G401 (cell line): ENCODE measurements at regions not wholly inside any gene's neighbourhood (a gene's known extent, or its start where the extent isn't known, plus 50 kb on each side); places are given as distances from the start of the nearest gene placed in this dataset.

Experiments used
- DNase-seq: peaks from one replicate; pipeline ENCODE4 v3.0.0-alpha.2; 2015; ENCODE audit warnings: low spot score
- in situ Hi-C: cut with HindIII; loops from 2 replicates; pipeline ENCODE4 v1.10.0; 2016; ENCODE audit warnings: low sequenced_read_pairs, mixed read lengths

DNA sequence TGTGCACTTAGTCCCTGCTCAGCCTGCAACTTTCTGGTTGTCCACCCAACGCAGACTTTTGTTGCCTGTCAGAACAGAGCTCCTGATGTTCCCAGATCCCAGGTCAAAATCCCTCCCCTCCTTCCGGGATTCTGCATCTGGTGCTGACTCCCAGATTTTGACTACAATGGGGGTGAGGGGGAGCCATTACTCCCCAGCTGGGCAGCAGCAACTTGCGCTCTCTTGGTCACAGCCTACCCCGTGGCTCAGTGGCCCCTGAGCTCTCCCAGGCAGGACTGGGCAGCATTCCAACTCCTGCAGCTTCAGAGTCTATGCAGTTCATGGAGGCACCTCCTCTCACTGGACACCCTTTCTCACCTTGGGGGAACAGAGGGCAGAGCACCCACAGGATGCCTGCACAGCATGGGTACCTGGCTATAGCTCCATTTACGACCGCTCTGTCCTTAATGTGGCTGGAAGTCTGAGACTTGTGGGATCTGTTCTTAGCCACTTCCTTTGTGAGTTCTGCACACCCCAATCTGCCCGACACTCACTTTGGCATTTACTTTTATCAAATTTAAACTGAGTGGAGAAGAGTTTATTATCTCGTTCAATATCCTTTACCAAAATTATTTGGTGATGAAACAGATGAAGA is 545.5 kb upstream of the MGMT start:
- no peak for DNase-seq
- in situ Hi-C loops = no loop called here

GRCh38 chr10:128922172-128922571 is 544.9 kb upstream of the MGMT start:
- in situ Hi-C loops = no loop called here
- no peak for DNase-seq

DNA sequence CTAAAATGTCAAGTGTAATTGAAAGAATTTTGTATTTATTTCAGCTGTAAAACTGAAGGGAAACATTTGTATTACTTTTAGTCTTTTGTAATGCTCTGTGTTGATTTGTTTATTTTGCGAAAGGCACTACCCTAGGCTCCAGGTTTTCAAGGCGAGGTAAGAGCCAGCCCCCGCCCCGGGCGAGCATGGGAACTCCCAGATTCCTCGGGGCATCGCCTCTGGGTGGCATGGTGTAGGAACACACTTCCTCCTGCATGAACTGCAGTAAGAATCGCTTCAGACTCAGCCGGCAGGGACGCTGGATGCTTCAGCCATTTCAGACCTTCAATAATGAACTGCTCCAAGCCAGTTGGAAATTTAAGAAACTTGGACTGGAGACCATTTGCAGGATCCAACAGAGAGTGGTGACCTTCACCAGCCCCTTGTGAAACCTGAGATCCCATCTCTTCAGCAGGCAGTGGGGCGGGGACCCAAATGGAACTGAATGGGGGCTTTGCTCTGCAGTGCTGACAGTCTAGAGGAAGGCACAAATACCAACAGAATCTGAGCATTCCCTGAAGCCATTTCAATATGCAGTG is 544.3 kb upstream of the MGMT start:
- in situ Hi-C loops = no loop called here
- DNase-seq = no peak

DNA sequence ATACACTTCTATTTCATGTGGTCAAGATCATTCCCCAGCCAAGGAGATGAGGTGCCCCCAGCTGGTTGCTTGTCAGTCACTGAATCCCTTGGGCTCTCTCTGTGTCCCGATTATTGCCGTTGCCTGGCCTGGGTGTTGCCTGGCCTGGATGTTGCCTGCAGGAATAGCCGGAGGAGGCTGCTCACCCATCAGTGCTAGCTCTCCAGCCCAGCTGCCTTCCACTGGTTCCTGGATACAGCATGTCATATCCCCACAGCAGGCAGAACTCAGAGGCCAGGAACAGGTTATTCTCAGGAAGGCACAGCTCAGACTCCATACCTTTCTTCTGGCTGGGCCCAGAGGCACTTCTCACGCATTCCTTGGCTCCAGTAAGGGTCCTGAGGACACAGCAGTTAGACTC is 542.1 kb upstream of the MGMT start:
- in situ Hi-C loops = no loop called here
- DNase-seq = no peak

GRCh38 chr10:128926711-128927110 is 540.3 kb upstream of the MGMT start:
- in situ Hi-C loops = no loop called here
- no peak for DNase-seq

GRCh38 chr10:128927497-128928161 is 539.4 kb upstream of the MGMT start:
- in situ Hi-C loops = no loop called here

GRCh38 chr10:128928231-128928836 is 538.7 kb upstream of the MGMT start:
- in situ Hi-C loops = no loop called here
- DNase-seq = no peak

More at GRCh38 chr10:128927497-128928161, 539.4 kb upstream of the MGMT start:
- no peak for DNase-seq

DNA sequence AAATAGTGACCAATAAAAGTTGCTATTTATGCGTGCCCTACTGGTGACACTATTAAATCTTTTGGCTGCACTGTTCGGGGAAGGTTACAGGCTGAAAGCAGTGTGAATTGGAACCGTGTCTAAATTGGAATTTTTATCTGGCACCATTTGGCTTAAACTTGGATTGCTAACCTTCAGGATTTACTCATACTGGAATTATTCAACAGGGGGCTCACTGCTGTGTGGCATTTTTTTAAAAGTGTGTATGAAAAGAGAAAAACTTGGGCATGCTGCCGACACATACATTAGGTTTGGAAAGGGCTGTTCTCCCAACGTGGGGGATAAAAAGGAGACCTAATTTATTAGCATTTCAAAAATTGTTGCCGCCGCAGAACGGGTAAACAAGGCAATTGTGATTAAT is 537.9 kb upstream of the MGMT start:
- DNase-seq = no peak
- in situ Hi-C loops = no loop called here

GRCh38 chr10:128929767-128930166 is 537.3 kb upstream of the MGMT start:
- no peak for DNase-seq
- in situ Hi-C loops = loop anchor here (5.0 kb wide), 1 partner anchor 53 kb away; no protein-coding TSS in a partner anchor

GRCh38 chr10:128930515-128930914 is 536.5 kb upstream of the MGMT start:
- in situ Hi-C loops = loop anchor here (5.0 kb wide), 1 partner anchor 52 kb away; no protein-coding TSS in a partner anchor

GRCh38 chr10:128932071-128932820 is 534.8 kb upstream of the MGMT start:
- DNase-seq = no peak
- in situ Hi-C loops = loop anchor here (5.0 kb wide), 1 partner anchor 50 kb away; no protein-coding TSS in a partner anchor

More at GRCh38 chr10:128930515-128930914, 536.5 kb upstream of the MGMT start:
- DNase-seq = no peak

GRCh38 chr10:128934492-128934891 is 532.5 kb upstream of the MGMT start:
- in situ Hi-C loops = loop anchor here (5.0 kb wide), 1 partner anchor 48 kb away; no protein-coding TSS in a partner anchor
- DNase-seq = no peak

GRCh38 chr10:128936392-128936791 is 530.6 kb upstream of the MGMT start:
- DNase-seq = no peak
- in situ Hi-C loops = no loop called here

GRCh38 chr10:128938558-128938957 is 528.5 kb upstream of the MGMT start:
- in situ Hi-C loops = no loop called here
- DNase-seq = no peak

DNA sequence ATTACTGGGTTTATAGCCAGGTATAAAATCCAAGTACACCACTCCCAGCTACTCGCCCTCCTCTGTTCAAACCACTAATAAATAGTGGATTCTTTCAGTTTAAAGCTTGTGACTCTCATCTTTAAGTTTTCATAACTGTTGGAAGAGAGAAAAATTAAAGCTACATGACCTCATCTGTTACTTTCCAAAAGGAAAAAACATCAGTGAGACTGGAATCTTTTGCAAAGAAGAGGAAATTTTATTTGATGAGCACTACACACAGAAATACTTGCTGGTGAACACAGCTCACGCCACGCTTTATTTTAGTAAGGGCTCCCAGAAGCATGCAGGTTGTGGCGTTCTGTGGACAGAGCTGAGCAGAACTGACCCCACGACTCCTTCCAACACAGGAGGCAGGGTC is 527.0 kb upstream of the MGMT start:
- in situ Hi-C loops = no loop called here
- DNase-seq = no peak

DNA sequence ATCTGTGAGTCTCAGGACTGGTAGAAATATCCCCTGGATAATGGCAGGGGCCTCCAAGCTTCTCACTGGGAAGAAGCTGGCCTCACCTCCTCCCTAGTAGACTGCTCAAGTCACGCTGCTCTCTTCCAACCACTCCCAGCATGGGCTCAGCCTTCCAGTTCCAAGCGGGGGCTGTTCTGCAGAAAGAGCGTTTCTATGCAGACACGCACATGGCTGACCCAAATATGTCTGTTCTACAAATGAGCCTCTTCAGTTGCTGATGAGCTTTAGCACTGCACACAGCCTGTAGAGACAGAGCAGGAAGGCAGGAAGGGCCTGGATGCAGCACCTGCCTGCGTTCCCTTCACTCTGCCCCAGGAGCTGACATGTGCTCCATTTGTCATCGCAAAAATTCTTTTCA is 523.9 kb upstream of the MGMT start:
- in situ Hi-C loops = no loop called here
- DNase-seq = peak; percentile 68

DNA sequence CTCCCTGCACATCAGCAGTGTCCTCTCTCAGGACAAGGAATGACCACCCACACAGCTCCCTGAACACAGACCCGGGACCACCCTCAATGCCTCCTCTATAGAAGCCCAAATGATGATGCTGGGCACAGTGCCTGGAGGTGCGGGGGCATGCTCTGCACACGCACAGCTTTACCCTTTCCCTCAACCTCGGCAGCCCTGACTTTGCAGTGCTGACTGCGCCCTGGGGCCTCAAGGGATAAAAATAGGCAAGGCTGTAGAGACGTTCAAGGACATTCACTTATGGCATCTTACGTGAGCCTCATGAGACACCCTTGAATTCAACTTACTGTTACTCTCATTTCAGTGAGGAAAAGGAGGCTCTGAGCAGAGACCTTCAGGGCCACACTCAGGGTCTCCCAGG is 521.6 kb upstream of the MGMT start:
- in situ Hi-C loops = no loop called here
- DNase-seq = no peak

GRCh38 chr10:128950159-128950915 is 516.7 kb upstream of the MGMT start:
- no peak for DNase-seq
- in situ Hi-C loops = no loop called here

DNA sequence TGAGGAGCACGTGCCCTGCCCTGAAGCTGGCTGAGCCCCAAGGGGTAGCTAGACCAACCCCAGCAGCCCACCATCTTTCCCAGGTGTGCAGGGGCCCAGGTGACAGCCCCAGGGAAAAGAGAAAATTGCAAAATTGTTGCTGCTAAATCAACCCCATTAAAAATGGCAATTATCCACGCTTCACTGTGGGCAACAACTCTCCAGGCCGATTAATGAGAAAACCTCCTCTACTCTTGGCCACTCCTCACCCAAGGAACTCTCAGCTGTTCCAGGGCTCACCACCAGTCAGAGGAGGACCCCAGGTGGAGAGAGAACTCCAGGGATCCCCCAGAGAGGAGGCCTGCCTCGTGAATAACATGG is 516.1 kb upstream of the MGMT start:
- DNase-seq = no peak
- in situ Hi-C loops = no loop called here
